Hepatocyte (in vitro differentiated cells): ENCODE measurements at regions not wholly inside any gene's neighbourhood (a gene's known extent, or its start where the extent isn't known, plus 50 kb on each side); places are given as distances from the start of the nearest gene placed in this dataset.

Experiments used
- DNase-seq: peaks from one replicate; pipeline ENCODE4 v3.0.0-alpha.2; 2016; ENCODE audit warnings: low spot score
- H2AFZ ChIP-seq: fragments of 200-600 bp; sonication (generic); 2 replicates; pipeline ENCODE4 v1.6.0; 2016; ENCODE audit warnings: antibody characterized with exemption, mild to moderate bottlenecking
- H3K27ac ChIP-seq: fragments of 200-600 bp; sonication (generic); 2 replicates; pipeline ENCODE4 v1.5.1; 2016; ENCODE audit warnings: mild to moderate bottlenecking
- H3K27me3 ChIP-seq: fragments of 200-600 bp; sonication (generic); 2 replicates; pipeline ENCODE4 v1.6.1; 2016
- H3K36me3 ChIP-seq: fragments of 200-600 bp; sonication (generic); replicated peaks from 2 replicates; pipeline ENCODE4 v1.5.1; 2016; ENCODE audit warnings: low read depth; ENCODE audit not compliant: insufficient read depth
- H3K4me1 ChIP-seq: fragments of 200-600 bp; sonication (generic); 2 replicates; pipeline ENCODE4 v1.5.1; 2016; ENCODE audit warnings: mild to moderate bottlenecking, moderate library complexity; ENCODE audit not compliant: insufficient read depth
- H3K4me2 ChIP-seq: fragments of 200-600 bp; sonication (generic); 2 replicates; pipeline ENCODE4 v1.6.0; 2016
- H3K4me3 ChIP-seq: fragments of 200-600 bp; sonication (generic); 2 replicates; pipeline ENCODE4 v1.5.1; 2016; ENCODE audit warnings: mild to moderate bottlenecking
- H3K79me2 ChIP-seq: fragments of 200-600 bp; sonication (generic); 2 replicates; pipeline ENCODE4 v1.6.0; 2017; ENCODE audit warnings: mild to moderate bottlenecking
- H3K9me2 ChIP-seq: fragments of 200-600 bp; sonication (generic); replicated peaks from 2 replicates; pipeline ENCODE4 v1.6.0; 2017; ENCODE audit warnings: mild to moderate bottlenecking; ENCODE audit not compliant: insufficient read depth
- H3K9me3 ChIP-seq: fragments of 200-600 bp; sonication (generic); 2 replicates; pipeline ENCODE4 v1.5.1; 2016; ENCODE audit warnings: low read depth, mild to moderate bottlenecking
- H4K20me1 ChIP-seq: fragments of 200-600 bp; sonication (generic); 2 replicates; pipeline ENCODE4 v1.6.0; 2016; ENCODE audit warnings: mild to moderate bottlenecking; ENCODE audit not compliant: insufficient read depth, poor library complexity, severe bottlenecking
- EZH2 ChIP-seq: fragments of 200-600 bp; sonication (generic); IDR thresholded peaks from 2 replicates; pipeline ENCODE4 v1.6.1; 2016; ENCODE audit warnings: antibody characterized with exemption, mild to moderate bottlenecking, borderline replicate concordance
- EZH2phosphoT487 ChIP-seq: fragments of 200-600 bp; sonication (generic); IDR thresholded peaks from one replicate; pipeline ENCODE4 v1.6.1; 2018; ENCODE audit warnings: antibody characterized with exemption, mild to moderate bottlenecking, low read depth, moderate library complexity; ENCODE audit not compliant: unreplicated experiment, severe bottlenecking
- WGBS: methylation state at CpG from one replicate; pipeline ENCODE4 v1.1.6; 2016; ENCODE audit warnings: low lambda C conversion rate; ENCODE audit errors: missing lambda C conversion rate; 5-methylcytosine and 5-hydroxymethylcytosine counted together
- TF ChIP-seq, protein P1 (sequence below): fragments of 200-600 bp; sonication (generic); IDR thresholded peaks from 2 replicates; pipeline ENCODE4 v1.5.1; 2016; ENCODE audit warnings: antibody characterized with exemption, mild to moderate bottlenecking; ENCODE audit not compliant: poor library complexity

GRCh38 chr1:192436441-192437078 lies 119.8 kb downstream of the RGS21 start:
- H3K79me2 ChIP-seq = no peaks in the 10 kb centered on the region
- H3K4me2 ChIP-seq = no peak overlapping the region
- H3K36me3 ChIP-seq = no peaks in the 10 kb centered on the region
- DNase-seq = no peak
- H3K9me3 ChIP-seq = no peaks in the 10 kb centered on the region
- H4K20me1 ChIP-seq = no peaks in the 10 kb centered on the region
- H3K27me3 ChIP-seq = no peaks in the 10 kb centered on the region
- H3K27ac ChIP-seq = no peak overlapping the region
- no peak overlapping the region for H3K4me3 ChIP-seq
- H3K4me1 ChIP-seq = no peaks in the 10 kb centered on the region
- no peak for TF ChIP-seq EZH2
- TF ChIP-seq, protein P1, sequence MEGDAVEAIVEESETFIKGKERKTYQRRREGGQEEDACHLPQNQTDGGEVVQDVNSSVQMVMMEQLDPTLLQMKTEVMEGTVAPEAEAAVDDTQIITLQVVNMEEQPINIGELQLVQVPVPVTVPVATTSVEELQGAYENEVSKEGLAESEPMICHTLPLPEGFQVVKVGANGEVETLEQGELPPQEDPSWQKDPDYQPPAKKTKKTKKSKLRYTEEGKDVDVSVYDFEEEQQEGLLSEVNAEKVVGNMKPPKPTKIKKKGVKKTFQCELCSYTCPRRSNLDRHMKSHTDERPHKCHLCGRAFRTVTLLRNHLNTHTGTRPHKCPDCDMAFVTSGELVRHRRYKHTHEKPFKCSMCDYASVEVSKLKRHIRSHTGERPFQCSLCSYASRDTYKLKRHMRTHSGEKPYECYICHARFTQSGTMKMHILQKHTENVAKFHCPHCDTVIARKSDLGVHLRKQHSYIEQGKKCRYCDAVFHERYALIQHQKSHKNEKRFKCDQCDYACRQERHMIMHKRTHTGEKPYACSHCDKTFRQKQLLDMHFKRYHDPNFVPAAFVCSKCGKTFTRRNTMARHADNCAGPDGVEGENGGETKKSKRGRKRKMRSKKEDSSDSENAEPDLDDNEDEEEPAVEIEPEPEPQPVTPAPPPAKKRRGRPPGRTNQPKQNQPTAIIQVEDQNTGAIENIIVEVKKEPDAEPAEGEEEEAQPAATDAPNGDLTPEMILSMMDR = no peak
- no peak for TF ChIP-seq EZH2phosphoT487
- WGBS = 84% methylated on average over 8 of the region's 8 CpGs
- H2AFZ ChIP-seq = no peak overlapping the region
- H3K9me2 ChIP-seq = no peaks in the 10 kb centered on the region

DNA sequence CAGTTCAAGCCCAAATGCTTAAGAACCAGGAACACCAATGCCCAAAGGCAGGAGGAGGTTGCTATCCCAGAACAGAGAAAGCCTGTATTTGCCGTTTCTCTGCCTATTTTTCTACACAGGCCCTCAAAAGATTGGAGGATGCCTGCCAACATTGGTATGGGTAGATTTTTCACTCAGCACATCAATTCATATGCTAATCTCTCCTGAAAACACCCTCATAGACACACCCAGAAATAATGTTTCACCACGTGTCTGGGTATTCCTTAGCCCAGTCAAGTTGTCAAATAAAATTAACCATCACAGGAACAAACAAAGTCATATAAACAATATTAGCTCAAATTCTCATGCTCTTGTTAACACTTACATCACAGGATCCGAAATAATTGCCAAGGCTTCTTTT lies 121.9 kb downstream of the RGS21 start:
- 82% methylated on average over 3 of the region's 3 CpGs for WGBS
- no peaks in the 10 kb centered on the region for H3K27me3 ChIP-seq
- H4K20me1 ChIP-seq = no peaks in the 10 kb centered on the region
- TF ChIP-seq, protein P1 = no peak
- TF ChIP-seq EZH2 = no peak
- TF ChIP-seq EZH2phosphoT487 = no peak
- H3K4me1 ChIP-seq = no peaks in the 10 kb centered on the region
- H3K4me3 ChIP-seq = no peak overlapping the region
- H3K9me2 ChIP-seq = no peaks in the 10 kb centered on the region
- H3K79me2 ChIP-seq = no peaks in the 10 kb centered on the region
- no peak overlapping the region for H2AFZ ChIP-seq
- no peaks in the 10 kb centered on the region for H3K9me3 ChIP-seq
- no peak for DNase-seq
- H3K4me2 ChIP-seq = no peak overlapping the region
- no peaks in the 10 kb centered on the region for H3K36me3 ChIP-seq
- no peak overlapping the region for H3K27ac ChIP-seq

DNA sequence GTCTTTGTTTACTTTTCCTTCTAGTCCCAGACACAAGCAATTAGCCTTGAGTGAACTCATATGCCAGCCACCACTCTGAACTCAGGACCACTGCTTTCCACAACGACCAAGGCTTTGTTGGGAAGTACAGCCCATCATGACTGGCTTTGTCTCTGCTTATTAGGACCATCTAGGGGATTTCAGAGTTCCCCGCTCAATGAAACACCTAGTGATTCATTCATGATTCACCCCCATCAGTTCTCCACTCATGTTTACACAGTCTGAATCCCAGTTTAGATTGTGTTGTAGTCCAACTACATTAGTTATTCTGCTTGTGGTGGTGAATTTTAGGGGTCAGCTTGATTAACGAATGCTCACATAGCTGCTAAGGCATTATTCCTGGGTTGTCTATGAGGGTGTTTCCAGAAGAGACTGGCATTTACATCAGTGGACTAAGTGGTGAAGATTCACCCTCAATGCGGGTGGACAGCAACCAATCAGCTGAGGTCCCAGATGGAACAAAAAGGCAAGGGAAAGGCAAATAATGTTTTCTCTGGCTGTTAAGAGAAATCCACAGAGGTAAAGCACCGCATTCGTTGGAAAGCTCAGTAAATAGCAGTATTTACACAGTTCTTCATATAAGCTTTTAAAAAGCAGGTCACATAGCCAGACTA lies 122.7 kb downstream of the RGS21 start:
- Histone ChIP-seq H3K79me2 (no peaks in the 10 kb centered on the region), H3K4me2 (no peak overlapping the region), H4K20me1 (no peaks in the 10 kb centered on the region), H3K9me2 (no peaks in the 10 kb centered on the region), H3K4me1 (no peaks in the 10 kb centered on the region), H2AFZ (no peak overlapping the region), H3K4me3 (no peak overlapping the region), H3K27ac (no peak overlapping the region), H3K9me3 (no peaks in the 10 kb centered on the region), H3K36me3 (no peaks in the 10 kb centered on the region), H3K27me3 (no peaks in the 10 kb centered on the region)
- TF ChIP-seq EZH2phosphoT487 (no peak), EZH2 (no peak)
- TF ChIP-seq, protein P1 = no peak
- peak; percentile 8 for DNase-seq
- WGBS = 77% methylated on average over 6 of the region's 6 CpGs
